Occipital lobe (tissue), 1 donor: ENCODE measurements at regions not wholly inside any gene's neighbourhood (a gene's known extent, or its start where the extent isn't known, plus 50 kb on each side); places are given as distances from the start of the nearest gene placed in this dataset.
A peak's percentile ranks its signal among the peaks of the same experiment; 100 is the strongest.

ENCODE experiments used
- DNase-seq: peaks from one replicate; lab custom pipeline; 2025; lab: John Stamatoyannopoulos, UW

- no peak for DNase-seq
Observed at GRCh38 chr7:38070718-38071117, 107.3 kb upstream of the STARD3NL start.

GRCh38 chr7:38086857-38087256 lies 91.2 kb upstream of the STARD3NL start:
- DNase-seq, result no peak

GRCh38 chr7:38102507-38102906 lies 75.5 kb upstream of the STARD3NL start:
- DNase-seq, result no peak

GRCh38 chr7:38105874-38106483 lies 72.1 kb upstream of the STARD3NL start:
- no peak for DNase-seq

GRCh38 chr7:38107486-38107893 lies 70.6 kb upstream of the STARD3NL start:
- DNase-seq, result peak; percentile 3

GRCh38 chr7:38112075-38112474 lies 66.0 kb upstream of the STARD3NL start:
- no peak for DNase-seq

- no peak for DNase-seq
Observed at GRCh38 chr7:38120076-38120475, 58.0 kb upstream of the STARD3NL start.

- no peak for DNase-seq
Observed at GRCh38 chr7:38122501-38122900, 55.5 kb upstream of the STARD3NL start.

- DNase-seq, result no peak
Observed at GRCh38 chr7:38123494-38123893, 54.6 kb upstream of the STARD3NL start.

- DNase-seq, result no peak
Observed at GRCh38 chr7:38127216-38128207, 50.5 kb upstream of the STARD3NL start.
